Neural progenitor cell (in vitro differentiated cells): ENCODE measurements at regions not wholly inside any gene's neighbourhood (a gene's known extent, or its start where the extent isn't known, plus 50 kb on each side); places are given as distances from the start of the nearest gene placed in this dataset. TPM values are rescaled to one million over a fixed set of nuclear protein-coding genes. Genes with fewer than 3 reads are reported as not detected.

Source experiments
- DNase-seq: peaks from one replicate; pipeline ENCODE4 v3.0.0-alpha.2; 2016; ENCODE audit warnings: low spot score
- H2AFZ ChIP-seq: fragments of 200-600 bp; sonication (generic); replicated peaks from 2 replicates; pipeline ENCODE4 v1.6.1; 2016; ENCODE audit warnings: antibody characterized with exemption
- H3F3A ChIP-seq: fragments of 200-600 bp; sonication (generic); 2 replicates; pipeline ENCODE4 v1.6.1; 2016; ENCODE audit warnings: antibody characterized with exemption, low read depth
- H3K27ac ChIP-seq: fragments of 200-600 bp; sonication (generic); 2 replicates; pipeline ENCODE4 v1.5.1; 2016; ENCODE audit warnings: mild to moderate bottlenecking
- H3K27me3 ChIP-seq: fragments of 200-600 bp; sonication (generic); 2 replicates; pipeline ENCODE4 v1.6.1; 2016; ENCODE audit warnings: mild to moderate bottlenecking, moderate library complexity
- H3K36me3 ChIP-seq: fragments of 200-600 bp; sonication (generic); 2 replicates; pipeline ENCODE4 v1.5.1; 2016
- H3K4me1 ChIP-seq: fragments of 200-600 bp; sonication (generic); 2 replicates; pipeline ENCODE4 v1.6.1; 2016; ENCODE audit warnings: mixed run types
- H3K4me2 ChIP-seq: fragments of 200-600 bp; sonication (generic); 2 replicates; pipeline ENCODE4 v1.6.1; 2016
- H3K4me3 ChIP-seq: fragments of 200-600 bp; sonication (generic); 2 replicates; pipeline ENCODE4 v1.5.1; 2016
- H3K79me2 ChIP-seq: fragments of 200-600 bp; sonication (generic); 2 replicates; pipeline ENCODE4 v1.6.1; 2016; ENCODE audit warnings: low read depth
- H3K9ac ChIP-seq: fragments of 200-600 bp; sonication (generic); 2 replicates; pipeline ENCODE4 v1.6.1; 2016
- H3K9me3 ChIP-seq: fragments of 200-600 bp; sonication (generic); 2 replicates; pipeline ENCODE4 v1.5.1; 2016; ENCODE audit warnings: low read depth
- H4K20me1 ChIP-seq: fragments of 200-600 bp; sonication (generic); 2 replicates; pipeline ENCODE4 v1.6.1; 2016; ENCODE audit warnings: low read depth
- H3K27ac Mint-ChIP-seq: 3 replicates; pipeline ENCODE4 v1.8.0; 2021; ENCODE audit warnings: mixed read lengths
- H3K27me3 Mint-ChIP-seq: 2 replicates; pipeline ENCODE4 v1.8.0; 2022; ENCODE audit warnings: low read depth, mild to moderate bottlenecking, inconsistent platforms, moderate library complexity, mixed read lengths; ENCODE audit not compliant: insufficient read depth
- H3K36me3 Mint-ChIP-seq: 3 replicates; pipeline ENCODE4 v1.8.0; 2021; ENCODE audit warnings: mixed read lengths
- H3K4me1 Mint-ChIP-seq: 3 replicates; pipeline ENCODE4 v1.8.0; 2021; ENCODE audit warnings: mixed read lengths
- H3K4me3 Mint-ChIP-seq: 3 replicates; pipeline ENCODE4 v1.8.0; 2021; ENCODE audit warnings: mild to moderate bottlenecking, moderate library complexity, mixed read lengths
- H3K9me3 Mint-ChIP-seq: 3 replicates; pipeline ENCODE4 v1.8.0; 2020; ENCODE audit warnings: mixed read lengths
- CTCF ChIP-seq: fragments of 200-600 bp; sonication (generic); IDR thresholded peaks from 2 replicates; pipeline ENCODE4 v1.5.1; 2017; ENCODE audit warnings: antibody characterized with exemption, mild to moderate bottlenecking
- EZH2 ChIP-seq: fragments of 200-600 bp; sonication (generic); IDR thresholded peaks from 2 replicates; pipeline ENCODE4 v1.6.1; 2017; ENCODE audit warnings: antibody characterized with exemption, mild to moderate bottlenecking, moderate library complexity
- EZH2phosphoT487 ChIP-seq: fragments of 200-600 bp; sonication (generic); IDR thresholded peaks from 2 replicates; pipeline ENCODE4 v1.6.1; 2017; ENCODE audit warnings: antibody characterized with exemption
- small RNA-seq: library from RNA; depleted of rRNA; stranded (forward); fragments of <200 nt; gene quantifications from one replicate; pipeline ENCODE3, GENCODE V24; 2015

DNA sequence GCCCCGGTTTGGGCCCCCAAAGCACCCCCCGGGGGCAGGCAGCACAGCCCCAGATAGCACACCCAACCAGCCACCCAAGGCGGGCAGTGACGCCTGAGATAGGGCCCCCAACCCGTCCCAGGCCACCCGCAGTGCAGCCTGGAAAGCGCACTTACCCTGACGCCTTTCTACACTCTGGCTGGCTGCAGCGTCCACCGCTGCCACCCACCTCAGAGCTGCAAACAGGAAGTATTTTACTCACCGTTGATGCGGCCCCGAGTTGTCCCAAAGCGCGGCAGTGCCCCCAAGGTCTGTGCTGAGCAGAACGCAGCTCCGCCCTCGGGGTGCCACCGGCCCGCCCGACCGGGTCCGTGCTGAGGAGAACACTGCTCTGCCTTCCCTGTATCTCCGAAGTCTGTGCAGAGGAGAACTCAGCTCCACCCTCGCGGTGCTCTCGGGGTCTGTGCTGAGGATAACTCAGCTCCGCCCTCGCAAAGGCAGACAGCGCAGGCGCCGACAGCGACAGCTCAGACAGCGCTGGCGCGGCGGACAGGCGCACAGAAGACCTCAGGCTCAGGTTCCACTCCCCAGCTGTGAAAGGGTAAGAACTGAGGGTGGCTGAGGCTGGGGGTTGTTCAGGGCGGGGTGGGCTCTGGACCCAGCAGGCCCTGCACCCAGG is 786.9 kb downstream of the CDY1 start:
- no peaks in the 10 kb centered on the region for H3K36me3 Mint-ChIP-seq
- no peaks in the 10 kb centered on the region for H3K9me3 ChIP-seq
- H3K27me3 ChIP-seq, result no peaks in the 10 kb centered on the region
- no peak for DNase-seq
- H3K4me2 ChIP-seq, result no peak overlapping the region
- no peak overlapping the region for H3K27ac Mint-ChIP-seq
- no peak overlapping the region for H3K4me3 ChIP-seq
- H3K9me3 Mint-ChIP-seq, result no peaks in the 10 kb centered on the region
- H3F3A ChIP-seq, result no peaks in the 10 kb centered on the region
- no peaks in the 10 kb centered on the region for H4K20me1 ChIP-seq
- H2AFZ ChIP-seq, result no peak overlapping the region
- H3K4me1 ChIP-seq, result no peaks in the 10 kb centered on the region
- TF ChIP-seq EZH2 (no peak), EZH2phosphoT487 (no peak), CTCF (no peak)
- H3K4me3 Mint-ChIP-seq, result no peak overlapping the region
- no peaks in the 10 kb centered on the region for H3K4me1 Mint-ChIP-seq
- no peaks in the 10 kb centered on the region for H3K27me3 Mint-ChIP-seq
- no peak overlapping the region for H3K27ac ChIP-seq
- no peaks in the 10 kb centered on the region for H3K36me3 ChIP-seq
- H3K9ac ChIP-seq, result no peak overlapping the region
- H3K79me2 ChIP-seq, result no peaks in the 10 kb centered on the region

- TF ChIP-seq EZH2phosphoT487, result no peak
- no peak for TF ChIP-seq CTCF
- TF ChIP-seq EZH2, result no peak
- Mint-ChIP-seq H3K4me1 (no peaks in the 10 kb centered on the region), H3K27me3 (no peaks in the 10 kb centered on the region), H3K4me3 (no peak overlapping the region), H3K36me3 (no peaks in the 10 kb centered on the region), H3K9me3 (no peaks in the 10 kb centered on the region), H3K27ac (no peak overlapping the region)
- Histone ChIP-seq H3K9ac (no peak overlapping the region), H2AFZ (no peak overlapping the region), H3K27ac (no peak overlapping the region), H3K4me1 (no peaks in the 10 kb centered on the region), H3K79me2 (no peaks in the 10 kb centered on the region), H3K4me3 (no peak overlapping the region), H3K36me3 (no peaks in the 10 kb centered on the region), H3F3A (no peaks in the 10 kb centered on the region), H3K4me2 (no peak overlapping the region), H4K20me1 (no peaks in the 10 kb centered on the region), H3K27me3 (no peaks in the 10 kb centered on the region), H3K9me3 (no peaks in the 10 kb centered on the region)
- no peak for DNase-seq
These were observed 787.4 kb downstream of the CDY1 start for GRCh38 chrY:26409329-26409712.

Small RNA genes lying in the stretch of these regions (small RNA-seq; reads per million reads assigned to genes)
- gene AC024067.1 (not detected), gene RF00156 (not detected), gene RNU6-1314P (not detected)
